ENCODE measurements at regions not wholly inside any gene's neighbourhood (a gene's known extent, or its start where the extent isn't known, plus 50 kb on each side); places are given as distances from the start of the nearest gene placed in this dataset.

- Histone ChIP-seq H2BK15ac (ENCODE audit: low read depth, low read length) (no peak overlapping the region), H4K91ac (ENCODE audit: insufficient read depth, low read depth, low read length) (no peak overlapping the region), H2BK20ac (ENCODE audit: low read depth, low read length) (no peak overlapping the region), H4K20me1 (ENCODE audit: insufficient read depth, low read length) (no peaks in the 10 kb centered on the region), H2AK5ac (ENCODE audit: low read depth, low read length) (no peak overlapping the region), H3K9me3 (ENCODE audit: control insufficient read depth, insufficient read depth, low read length) (peaks cover 2% of the 10 kb centered on the region; the same call in 1 of the 2 replicates), H2AK9ac (replicated peaks; ENCODE audit: low read depth, low read length, poor library complexity) (no peak overlapping the region), H3K56ac (ENCODE audit: extremely low read depth, insufficient read depth, low read length) (no peak overlapping the region), H3K4me1 (ENCODE audit: control insufficient read depth, insufficient read depth, low read length) (no peaks in the 10 kb centered on the region), H3K27ac (ENCODE audit: insufficient read depth, low read length) (no peak overlapping the region), H4K8ac (ENCODE audit: low read depth in 2 of 2, low read length in 2 of 2) (no peak overlapping the region), H3K14ac (replicated peaks; ENCODE audit: low read depth, low read length) (no peak overlapping the region), H3K36me3 (ENCODE audit: control insufficient read depth, insufficient read depth, low read length) (no peaks in the 10 kb centered on the region), H3K18ac (ENCODE audit: low read depth, low read length) (no peak overlapping the region), H3K4me2 (ENCODE audit: low read depth, low read length) (no peak overlapping the region), H3K9ac (ENCODE audit: low read depth, low read length) (no peak overlapping the region), H2BK120ac (ENCODE audit: low read depth, low read length) (no peak overlapping the region), H4K5ac (ENCODE audit: low read depth, low read length) (no peak overlapping the region), H3K9me1 (ENCODE audit: insufficient read depth, low read length) (no peaks in the 10 kb centered on the region), H2AFZ (replicated peaks; ENCODE audit: low read length, poor library complexity) (no peak overlapping the region), H3K23ac (ENCODE audit: low read depth, low read length) (no peak overlapping the region), H2BK5ac (ENCODE audit: low read depth, low read length, poor library complexity, severe bottlenecking) (no peak overlapping the region), H3K79me1 (ENCODE audit: low read depth in 1 of 2, low read length in 2 of 2) (no peaks in the 10 kb centered on the region), H3K4ac (ENCODE audit: low read depth, low read length) (no peak overlapping the region), H3K4me3 (ENCODE audit: insufficient read depth, low read depth, low read length) (no peak overlapping the region), H3K27me3 (ENCODE audit: control insufficient read depth, insufficient read depth, low read length) (no peaks in the 10 kb centered on the region)
- ChIA-PET POLR2A (ENCODE audit: unreplicated experiment) (no interaction called here), CTCF (no interaction called here)
- TF ChIP-seq MAZ (IDR thresholded peaks at IDR 0.05; ENCODE audit: borderline replicate concordance, low read depth, low read length) (no peak), CTCF (conservative IDR thresholded peaks at IDR 0.05; ENCODE audit: low read depth, low read length) (no peak), USF2 (IDR thresholded peaks at IDR 0.05; ENCODE audit: low read depth, low read length) (no peak), MAFK (IDR thresholded peaks at IDR 0.05; ENCODE audit: low read depth, low read length) (no peak), NFE2L2 (IDR thresholded peaks at IDR 0.05; ENCODE audit: low read depth, low read length) (no peak), BHLHE40 (IDR thresholded peaks at IDR 0.05; ENCODE audit: low read depth, low read length) (no peak), ELK1 (IDR thresholded peaks at IDR 0.05; ENCODE audit: borderline replicate concordance, low read depth, low read length) (no peak), RCOR1 (IDR thresholded peaks at IDR 0.05; ENCODE audit: insufficient replicate concordance, low read length) (no peak), FOS (IDR thresholded peaks at IDR 0.05; ENCODE audit: low read depth, low read length) (no peak), MXI1 (IDR thresholded peaks at IDR 0.05; ENCODE audit: borderline replicate concordance, low read depth, low read length) (no peak), RAD21 (IDR thresholded peaks at IDR 0.05; ENCODE audit: low read length) (no peak)
- no CpG with 5 or more reads among the region's 1 CpG for WGBS, 2 experiments (ENCODE audit: extremely low coverage in 2 of 2, insufficient read length in 1 of 2)
- in situ Hi-C loops (cut with MboI; ENCODE audit: low sequenced_read_pairs): no loop called here
- intact Hi-C loops (cut with micrococcal nuclease): no loop called here
- no TSS peak for BruUV-seq (replicated peaks)
- no peak for ATAC-seq (ENCODE audit: low read depth)
- dilution Hi-C loops (cut with HindIII; ENCODE audit: low sequenced_read_pairs, unreplicated experiment): no loop called here
- DNase-seq: no peak
These were observed 1574.3 kb upstream of the PABPC4L start for GRCh38 chr4:135775909-135776308.

Measured in IMR-90 (cell line).